Chondrocyte (in vitro differentiated cells): ENCODE measurements at regions not wholly inside any gene's neighbourhood (a gene's known extent, or its start where the extent isn't known, plus 50 kb on each side); places are given as distances from the start of the nearest gene placed in this dataset.
"Not testable (repeated sequence)": the region's sequence is repeated elsewhere in the genome, so short reads cannot be mapped to it uniquely, and the experiment has no call there.

ENCODE experiments used
- DNase-seq: peaks from one replicate; pipeline ENCODE4 v3.0.0; 2021; ENCODE audit warnings: mixed read lengths, low spot score
- H3K27ac Mint-ChIP-seq: one replicate; pipeline ENCODE4 v1.8.0; 2021; ENCODE audit warnings: mild to moderate bottlenecking, moderate library complexity, mixed read lengths; ENCODE audit not compliant: unreplicated experiment
- H3K27me3 Mint-ChIP-seq: 2 replicates; pipeline ENCODE4 v1.8.0; 2021; ENCODE audit warnings: low read depth, mixed read lengths
- H3K36me3 Mint-ChIP-seq: 2 replicates; pipeline ENCODE4 v1.8.0; 2021; ENCODE audit warnings: low read depth, mixed read lengths
- H3K4me1 Mint-ChIP-seq: 2 replicates; pipeline ENCODE4 v1.8.0; 2021; ENCODE audit warnings: low read depth, mild to moderate bottlenecking, mixed read lengths
- H3K4me3 Mint-ChIP-seq: one replicate; pipeline ENCODE4 v1.8.0; 2021; ENCODE audit warnings: mild to moderate bottlenecking, moderate library complexity, mixed read lengths; ENCODE audit not compliant: unreplicated experiment
- H3K9me3 Mint-ChIP-seq: 2 replicates; pipeline ENCODE4 v1.8.0; 2021; ENCODE audit warnings: low read depth, mixed read lengths
- TF ChIP-seq, protein P1 (sequence below): fragments of 200-600 bp; sonication (generic); IDR thresholded peaks from 2 replicates; pipeline ENCODE4 v1.5.0; 2021; ENCODE audit warnings: antibody characterized with exemption, mild to moderate bottlenecking, moderate library complexity

- Mint-ChIP-seq H3K36me3 (peaks cover 6% of the 10 kb centered on the region), H3K4me3 (no peak overlapping the region), H3K27ac (peak overlapping the region; percentile 4), H3K9me3 (peaks cover 14% of the 10 kb centered on the region), H3K27me3 (no peaks in the 10 kb centered on the region), H3K4me1 (peaks cover 30% of the 10 kb centered on the region)
- TF ChIP-seq, protein P1, sequence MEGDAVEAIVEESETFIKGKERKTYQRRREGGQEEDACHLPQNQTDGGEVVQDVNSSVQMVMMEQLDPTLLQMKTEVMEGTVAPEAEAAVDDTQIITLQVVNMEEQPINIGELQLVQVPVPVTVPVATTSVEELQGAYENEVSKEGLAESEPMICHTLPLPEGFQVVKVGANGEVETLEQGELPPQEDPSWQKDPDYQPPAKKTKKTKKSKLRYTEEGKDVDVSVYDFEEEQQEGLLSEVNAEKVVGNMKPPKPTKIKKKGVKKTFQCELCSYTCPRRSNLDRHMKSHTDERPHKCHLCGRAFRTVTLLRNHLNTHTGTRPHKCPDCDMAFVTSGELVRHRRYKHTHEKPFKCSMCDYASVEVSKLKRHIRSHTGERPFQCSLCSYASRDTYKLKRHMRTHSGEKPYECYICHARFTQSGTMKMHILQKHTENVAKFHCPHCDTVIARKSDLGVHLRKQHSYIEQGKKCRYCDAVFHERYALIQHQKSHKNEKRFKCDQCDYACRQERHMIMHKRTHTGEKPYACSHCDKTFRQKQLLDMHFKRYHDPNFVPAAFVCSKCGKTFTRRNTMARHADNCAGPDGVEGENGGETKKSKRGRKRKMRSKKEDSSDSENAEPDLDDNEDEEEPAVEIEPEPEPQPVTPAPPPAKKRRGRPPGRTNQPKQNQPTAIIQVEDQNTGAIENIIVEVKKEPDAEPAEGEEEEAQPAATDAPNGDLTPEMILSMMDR, result no peak
- no peak for DNase-seq
Measured at GRCh38 chr17:71809537-71809936, 311.3 kb upstream of the SOX9 start.

DNA sequence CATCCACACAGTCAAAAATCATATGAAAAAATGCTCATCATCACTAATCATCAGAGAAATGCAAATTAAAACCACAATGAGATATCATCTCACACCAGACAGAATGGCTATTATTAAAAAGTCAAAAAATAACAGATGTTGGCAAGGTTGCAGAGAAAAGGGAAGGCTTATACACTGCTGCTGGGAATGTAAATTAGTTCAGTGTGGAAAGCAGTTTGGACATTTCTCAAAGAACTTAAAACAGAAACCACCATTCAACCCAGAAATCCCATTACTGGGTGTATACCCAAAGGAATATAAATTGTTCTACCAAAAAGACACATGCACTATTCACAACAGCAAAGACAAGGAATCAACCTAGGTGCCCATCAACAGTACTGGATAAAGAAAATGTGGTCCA, 307.0 kb upstream of the SOX9 start:
- H3K4me1 Mint-ChIP-seq, result peaks cover 27% of the 10 kb centered on the region
- not testable (repeated sequence) for H3K36me3 Mint-ChIP-seq

DNA sequence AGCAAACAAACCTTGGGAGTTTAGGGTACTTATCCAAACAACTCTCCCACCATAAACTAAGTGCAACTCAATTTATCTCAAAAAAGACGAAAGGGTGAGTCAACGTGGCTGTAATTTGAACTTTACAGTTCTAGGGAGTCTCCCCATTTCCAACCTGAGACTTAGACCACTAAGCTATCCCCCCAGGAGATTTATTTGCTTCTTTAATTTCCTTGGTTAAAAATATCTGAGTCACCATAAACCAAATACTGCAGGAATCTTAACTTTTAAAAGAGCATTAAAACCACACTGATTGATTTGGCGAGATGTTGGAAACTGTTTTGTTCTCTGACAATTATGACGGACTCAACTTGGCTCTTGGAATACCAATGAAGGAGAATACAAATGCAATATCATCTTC, 299.3 kb upstream of the SOX9 start:
- H3K4me3 Mint-ChIP-seq, result no peak overlapping the region
- no peaks in the 10 kb centered on the region for H3K27me3 Mint-ChIP-seq
- no peaks in the 10 kb centered on the region for H3K9me3 Mint-ChIP-seq
- DNase-seq, result no peak
- no peak overlapping the region for H3K27ac Mint-ChIP-seq
- H3K36me3 Mint-ChIP-seq, result no peaks in the 10 kb centered on the region
- TF ChIP-seq, protein P1, result no peak
- H3K4me1 Mint-ChIP-seq, result peaks cover 9% of the 10 kb centered on the region

More for the DNA sequence above, 307.0 kb upstream of the SOX9 start:
- not testable (repeated sequence) for H3K4me3 Mint-ChIP-seq, H3K27ac Mint-ChIP-seq, H3K27me3 Mint-ChIP-seq, DNase-seq
- peaks cover 12% of the 10 kb centered on the region for H3K9me3 Mint-ChIP-seq

DNA sequence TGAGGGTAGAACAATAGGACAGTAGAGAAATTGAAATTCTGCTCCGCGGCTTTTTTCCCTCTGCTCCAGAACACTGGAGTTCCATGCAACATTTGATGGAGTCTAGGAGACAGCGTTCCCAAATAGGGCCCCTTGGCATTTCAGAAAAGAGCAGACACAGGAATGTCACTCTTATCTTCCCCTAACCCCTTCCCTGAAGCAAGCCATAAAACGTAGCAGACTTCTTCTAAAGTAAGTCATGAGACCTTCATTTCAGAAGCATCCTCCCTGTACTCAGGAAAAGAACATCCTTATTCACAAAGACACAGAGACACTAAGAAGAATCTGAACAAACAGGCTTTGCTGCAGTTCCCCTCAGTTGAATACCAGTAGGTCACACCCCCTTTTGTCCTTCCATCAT, 296.1 kb upstream of the SOX9 start:
- H3K36me3 Mint-ChIP-seq, result no peaks in the 10 kb centered on the region
- TF ChIP-seq, protein P1, result no peak
- no peak for DNase-seq
- H3K4me3 Mint-ChIP-seq, result no peak overlapping the region
- H3K9me3 Mint-ChIP-seq, result no peaks in the 10 kb centered on the region
- peaks cover 18% of the 10 kb centered on the region for H3K4me1 Mint-ChIP-seq
- no peak overlapping the region for H3K27ac Mint-ChIP-seq
- H3K27me3 Mint-ChIP-seq, result peaks cover 3% of the 10 kb centered on the region

DNA sequence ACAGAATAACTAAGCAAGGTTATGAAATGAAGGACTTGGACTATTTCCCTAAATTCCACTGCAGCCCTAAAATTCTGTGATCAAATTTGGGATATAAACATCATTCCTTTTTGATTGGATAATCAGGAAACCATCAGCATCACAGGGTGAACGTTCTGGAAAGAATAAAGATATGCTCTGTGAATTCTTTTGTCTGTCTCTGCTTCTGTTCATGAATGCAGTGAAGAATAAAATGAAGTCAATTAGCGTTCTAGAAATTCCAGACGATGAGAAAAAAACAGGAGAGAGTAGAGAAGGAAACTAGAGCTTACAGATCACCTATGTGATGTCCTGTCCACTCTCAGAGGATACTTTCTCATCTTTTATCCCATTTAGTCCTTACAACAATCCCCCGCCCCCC, 295.1 kb upstream of the SOX9 start:
- Mint-ChIP-seq H3K27ac (no peak overlapping the region), H3K4me3 (no peak overlapping the region), H3K4me1 (peaks cover 18% of the 10 kb centered on the region), H3K27me3 (peaks cover 3% of the 10 kb centered on the region), H3K36me3 (no peaks in the 10 kb centered on the region), H3K9me3 (no peaks in the 10 kb centered on the region)
- TF ChIP-seq, protein P1, result no peak
- no peak for DNase-seq

DNA sequence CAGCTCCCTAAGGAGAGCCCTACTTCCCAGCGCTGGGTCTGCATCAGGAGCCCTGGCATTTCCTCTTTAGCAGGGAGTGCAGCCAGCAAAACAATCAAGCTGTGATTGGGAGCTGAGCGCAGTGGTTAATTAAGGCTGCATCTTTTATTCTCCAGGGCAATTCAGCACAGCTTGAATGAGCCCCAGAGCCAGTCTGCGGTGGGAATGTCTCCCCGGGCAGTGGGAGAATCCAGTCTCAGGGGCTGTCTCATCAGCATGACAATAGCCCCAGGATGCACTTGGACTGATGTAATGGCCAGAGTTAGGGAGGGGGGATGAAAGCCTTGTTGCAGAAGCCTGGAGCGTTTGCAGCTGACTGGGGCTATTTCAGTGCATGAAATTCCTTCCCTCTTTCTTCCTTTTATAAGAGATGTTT, 292.6 kb upstream of the SOX9 start:
- no peak overlapping the region for H3K4me3 Mint-ChIP-seq
- no peak for DNase-seq

More for the DNA sequence above, 292.6 kb upstream of the SOX9 start:
- TF ChIP-seq, protein P1, result no peak
- Mint-ChIP-seq H3K27ac (no peak overlapping the region), H3K36me3 (no peaks in the 10 kb centered on the region), H3K27me3 (peaks cover 3% of the 10 kb centered on the region), H3K4me1 (peaks cover 18% of the 10 kb centered on the region), H3K9me3 (no peaks in the 10 kb centered on the region)
